NCI-H526 treated with DMSO at 0.1 percent for 48 hours (cell line): ENCODE measurements at regions not wholly inside any gene's neighbourhood (a gene's known extent, or its start where the extent isn't known, plus 50 kb on each side); places are given as distances from the start of the nearest gene placed in this dataset.
"Not testable (repeated sequence)": the region's sequence is repeated elsewhere in the genome, so short reads cannot be mapped to it uniquely, and the experiment has no call there.

ENCODE experiments used
- DNase-seq: peaks from one replicate; lab custom pipeline; 2025; lab: John Stamatoyannopoulos, UW

DNA sequence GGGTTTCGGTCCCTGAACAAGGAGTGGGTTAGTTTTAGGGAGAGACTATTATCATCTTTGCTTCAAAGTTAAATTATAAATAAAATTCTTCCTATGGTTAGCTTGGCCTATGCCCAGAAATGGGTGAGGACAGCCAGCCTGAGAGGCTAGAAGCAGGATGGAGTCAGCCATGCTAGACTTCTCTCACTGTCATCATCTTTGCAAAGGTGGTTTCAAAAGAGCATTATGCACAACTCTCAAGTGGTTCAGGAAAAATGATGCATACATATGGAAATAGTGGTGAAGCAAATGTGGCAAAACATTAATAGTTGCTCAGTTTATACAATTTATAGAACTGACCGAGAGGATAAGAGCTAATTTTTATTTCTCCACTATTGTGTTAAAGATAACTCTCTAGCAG is 124.3 kb upstream of the FOXN2 start:
- no peak for DNase-seq

DNA sequence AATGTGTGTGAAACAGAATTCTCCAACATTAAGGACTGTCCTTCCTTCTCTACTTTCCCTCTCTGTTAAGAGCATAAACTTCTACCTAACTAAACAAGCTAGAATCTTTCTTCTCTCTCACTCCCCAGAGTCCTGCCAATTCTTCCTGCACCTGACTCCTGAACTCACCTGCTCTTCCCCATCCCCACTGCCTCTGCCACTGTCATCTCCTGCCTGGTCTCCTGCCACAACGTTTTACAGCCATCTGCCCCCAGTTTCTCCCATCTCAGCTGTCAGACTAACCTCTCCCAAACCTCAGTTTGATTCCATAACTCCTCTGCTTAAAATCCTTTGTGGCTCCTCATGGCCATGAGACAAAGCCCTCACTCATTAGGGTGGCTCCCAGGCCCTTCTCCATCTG is 119.8 kb upstream of the FOXN2 start:
- no peak for DNase-seq

DNA sequence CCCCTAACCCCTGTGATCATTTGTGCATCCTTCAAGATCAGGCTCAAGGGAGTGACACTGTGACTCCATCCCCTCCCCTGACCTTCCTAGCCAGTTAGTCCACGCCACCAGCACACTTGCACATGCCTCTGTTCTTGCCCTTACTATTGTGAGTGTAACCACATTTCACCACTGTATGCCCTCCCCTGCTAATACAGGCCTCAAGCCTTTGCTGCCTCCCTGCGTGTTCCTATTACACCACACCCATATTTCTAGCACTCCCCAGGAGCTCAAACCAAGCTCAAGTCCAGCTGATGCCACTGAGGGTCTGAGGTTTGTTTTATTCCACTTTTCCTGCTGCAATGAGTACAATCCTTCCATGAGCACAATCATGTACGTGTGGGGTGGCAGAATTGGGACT is 119.3 kb upstream of the FOXN2 start:
- DNase-seq: no peak

DNA sequence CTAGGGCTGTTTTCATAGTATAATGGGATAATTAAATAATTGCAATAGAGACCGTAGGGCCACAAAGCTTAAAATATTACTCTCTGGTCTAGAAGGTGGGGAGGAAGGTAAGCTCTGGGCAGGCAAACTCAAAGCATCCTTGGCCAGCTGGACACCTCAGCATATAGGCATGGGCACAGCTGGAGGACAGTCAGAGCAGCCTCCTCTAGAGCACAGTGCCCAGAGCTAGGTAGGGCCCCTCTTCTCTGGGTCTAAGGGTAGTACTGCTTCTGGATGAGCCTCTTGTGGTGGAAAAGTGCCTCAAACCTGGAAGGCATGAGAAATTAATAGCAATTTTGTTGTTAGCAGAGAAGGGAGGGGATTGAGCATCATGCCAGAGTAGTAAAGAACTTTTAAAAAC is 116.9 kb upstream of the FOXN2 start:
- no peak for DNase-seq

DNA sequence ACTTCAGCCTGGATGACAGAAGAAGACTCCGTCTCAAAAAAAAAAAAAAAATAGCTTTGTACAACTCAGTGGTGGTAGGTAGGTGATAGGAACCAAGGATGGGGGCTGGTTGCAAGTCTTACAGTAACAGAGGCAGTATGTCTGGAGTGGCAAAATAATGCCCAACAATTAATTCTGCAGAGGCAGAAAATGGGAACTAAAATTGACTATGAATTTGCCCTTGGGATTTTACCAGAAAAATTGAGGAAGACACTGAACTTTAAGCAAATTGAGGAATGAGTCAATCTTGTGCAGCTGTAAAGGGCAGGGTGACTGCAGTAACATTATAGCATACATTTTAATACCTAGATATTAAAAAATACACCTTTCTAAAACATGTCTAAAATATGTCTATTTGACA is 116.1 kb upstream of the FOXN2 start:
- no peak for DNase-seq

- no peak for DNase-seq
These were observed 115.4 kb upstream of the FOXN2 start for GRCh38 chr2:48199070-48199469.

DNA sequence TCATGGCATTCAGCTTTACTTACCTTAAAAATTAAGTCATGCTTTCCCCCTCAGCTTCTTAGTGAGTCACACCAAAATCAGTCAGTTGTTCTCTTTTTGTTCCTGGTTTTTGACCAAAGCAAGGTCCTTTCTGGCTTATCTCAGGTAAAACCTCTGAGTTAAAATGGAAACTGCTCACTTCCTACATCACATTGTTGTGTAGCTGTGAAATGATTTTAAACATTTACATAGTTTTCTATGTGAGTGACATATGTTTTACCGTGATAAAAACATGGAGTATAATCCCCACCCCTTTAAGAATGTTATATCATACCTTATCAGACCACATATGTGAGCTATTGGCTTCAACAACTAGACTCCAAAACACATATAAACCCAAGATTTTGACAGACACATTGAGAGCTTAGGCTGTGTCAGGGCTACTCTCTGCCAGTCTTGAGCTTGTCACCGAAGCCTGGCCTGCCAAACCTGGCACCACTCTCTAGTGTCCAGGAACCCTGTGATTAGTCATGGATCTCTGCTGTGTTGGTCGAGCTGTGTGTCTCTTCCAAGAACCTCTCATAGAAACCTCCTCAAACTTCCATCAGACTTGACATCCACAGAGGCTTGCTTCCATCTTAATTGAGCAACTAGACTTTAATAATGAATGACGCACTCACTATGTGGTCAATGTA is 113.7 kb upstream of the FOXN2 start:
- no peak for DNase-seq

DNA sequence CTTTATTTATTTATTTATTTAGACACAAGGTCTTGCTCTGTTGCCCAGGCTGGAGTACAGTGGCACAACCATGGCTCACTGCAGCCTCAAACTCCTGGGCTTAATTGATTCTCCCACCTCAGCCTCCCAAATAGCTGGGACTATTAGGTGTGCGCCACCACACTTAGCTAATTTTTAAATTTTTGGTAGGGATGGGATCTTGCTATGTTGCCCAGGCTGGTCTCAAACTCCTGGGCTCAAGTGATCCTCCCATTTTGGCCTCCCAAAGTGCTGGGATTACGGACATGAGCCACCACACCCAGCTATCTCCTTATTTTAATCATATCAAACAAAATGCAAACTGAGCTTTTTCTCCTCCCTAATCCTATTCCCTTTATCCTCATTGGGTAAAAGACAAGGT is 113.0 kb upstream of the FOXN2 start:
- not testable (repeated sequence) for DNase-seq

GRCh38 chr2:48202863-48203642 is 111.4 kb upstream of the FOXN2 start:
- DNase-seq: no peak

DNA sequence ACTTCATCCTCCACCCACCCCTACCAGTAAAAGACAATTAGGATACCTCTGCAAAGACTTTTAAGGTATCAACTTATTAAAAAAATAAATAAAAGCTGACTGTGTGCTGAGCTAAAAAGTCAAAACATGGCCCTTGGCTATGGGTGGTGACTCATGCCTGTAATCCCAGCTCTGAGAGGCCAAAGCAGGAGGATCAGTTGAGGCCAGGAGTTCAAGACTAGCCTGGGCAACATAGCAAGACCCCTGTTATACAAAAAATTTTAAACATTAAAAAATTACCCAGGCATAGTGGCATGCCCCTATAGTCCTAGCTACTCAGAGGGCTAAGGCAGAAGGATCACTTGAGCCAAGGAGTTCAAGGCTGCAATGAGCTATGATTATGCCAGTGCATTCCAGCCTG is 110.8 kb upstream of the FOXN2 start:
- no peak for DNase-seq

DNA sequence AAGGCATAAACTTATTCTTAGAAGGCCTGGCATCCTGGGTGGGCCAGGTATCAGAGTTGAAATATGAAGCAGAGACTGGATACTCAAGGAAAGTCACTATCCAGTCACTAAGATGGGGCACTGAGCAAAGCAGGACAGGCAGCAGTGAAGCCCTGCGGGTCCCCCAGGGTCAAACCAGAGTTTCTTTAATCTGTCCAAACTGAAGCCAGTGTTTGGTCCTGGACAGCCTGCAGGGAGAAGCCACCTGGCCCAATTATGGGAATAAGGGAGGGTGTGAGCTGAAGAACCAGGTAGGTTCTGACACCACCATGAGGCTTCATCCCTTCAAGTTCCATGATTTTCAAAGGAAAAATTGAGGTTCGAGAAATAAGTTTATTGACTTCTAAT is 109.7 kb upstream of the FOXN2 start:
- DNase-seq: no peak

DNA sequence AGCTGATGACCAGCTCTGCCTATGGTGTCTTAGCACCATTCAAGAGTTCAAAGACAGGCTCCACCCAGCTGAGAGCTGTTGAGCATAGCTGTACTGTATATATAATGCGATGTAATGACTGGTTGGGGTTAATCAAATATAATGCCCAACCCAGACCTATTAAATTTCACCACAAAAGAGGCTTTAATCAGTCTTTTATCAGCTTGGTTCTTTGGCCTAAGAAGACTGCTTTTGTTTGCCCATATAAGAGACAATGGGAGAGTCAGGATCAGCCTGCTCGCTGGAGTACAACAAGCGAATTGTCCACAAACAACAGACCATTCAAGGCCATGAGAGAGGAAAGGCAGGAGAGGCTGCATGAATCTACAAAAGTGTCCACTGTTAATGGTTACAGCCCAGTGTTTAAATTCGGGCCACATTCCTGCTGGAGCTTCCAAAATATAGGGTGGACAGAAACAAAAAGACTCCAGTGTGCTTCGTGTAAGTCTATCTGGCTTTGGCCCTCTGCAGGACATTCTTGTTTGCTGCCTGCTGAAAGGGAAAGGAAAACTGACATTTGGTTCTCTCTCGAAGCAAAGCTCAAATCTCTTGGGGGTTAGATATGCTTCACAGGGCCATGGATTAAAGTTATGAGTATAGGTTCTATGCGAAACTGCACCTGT is 109.2 kb upstream of the FOXN2 start:
- DNase-seq: no peak

GRCh38 chr2:48206056-48206656 is 108.3 kb upstream of the FOXN2 start:
- not testable (repeated sequence) for DNase-seq

DNA sequence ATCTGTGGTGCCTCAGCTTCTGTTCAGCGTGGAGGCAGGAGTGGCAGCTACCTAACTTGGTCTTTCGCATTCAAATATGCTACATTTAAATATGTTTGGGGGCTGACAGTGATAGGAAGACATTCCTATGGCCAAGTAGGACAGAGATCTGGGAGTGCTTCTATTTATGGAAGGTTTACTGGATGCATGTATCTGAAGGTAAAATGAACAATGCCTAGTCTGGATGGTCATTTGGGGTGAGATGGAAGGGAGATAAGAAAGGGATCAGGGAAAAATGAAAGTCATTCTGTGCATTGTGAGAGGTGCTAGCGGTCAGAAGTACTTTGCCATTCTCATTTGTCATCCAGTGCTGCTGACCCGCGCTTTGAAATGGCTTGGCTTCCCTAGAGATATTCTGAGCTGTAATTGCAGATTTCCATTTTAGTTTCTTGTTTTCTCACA is 107.3 kb upstream of the FOXN2 start:
- DNase-seq: no peak

DNA sequence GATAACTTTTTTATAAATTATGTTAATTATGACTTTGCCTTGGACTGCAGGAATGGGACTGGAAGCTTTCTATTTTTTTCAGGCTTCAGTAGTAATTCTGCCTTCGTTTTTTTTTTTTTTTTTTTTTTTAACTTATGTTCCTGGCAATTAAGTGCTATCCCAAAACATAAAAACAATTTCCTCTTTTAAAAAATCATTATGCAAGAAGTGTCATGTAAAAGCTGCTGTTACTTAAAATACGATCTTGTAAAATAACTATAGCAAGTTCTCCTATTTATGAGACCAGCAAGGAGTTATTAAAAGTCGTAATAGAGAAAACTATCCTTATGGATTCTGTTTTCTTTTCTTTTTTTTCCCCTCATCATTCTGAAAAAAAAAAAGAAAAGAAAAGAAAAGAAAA is 106.6 kb upstream of the FOXN2 start:
- no peak for DNase-seq

DNA sequence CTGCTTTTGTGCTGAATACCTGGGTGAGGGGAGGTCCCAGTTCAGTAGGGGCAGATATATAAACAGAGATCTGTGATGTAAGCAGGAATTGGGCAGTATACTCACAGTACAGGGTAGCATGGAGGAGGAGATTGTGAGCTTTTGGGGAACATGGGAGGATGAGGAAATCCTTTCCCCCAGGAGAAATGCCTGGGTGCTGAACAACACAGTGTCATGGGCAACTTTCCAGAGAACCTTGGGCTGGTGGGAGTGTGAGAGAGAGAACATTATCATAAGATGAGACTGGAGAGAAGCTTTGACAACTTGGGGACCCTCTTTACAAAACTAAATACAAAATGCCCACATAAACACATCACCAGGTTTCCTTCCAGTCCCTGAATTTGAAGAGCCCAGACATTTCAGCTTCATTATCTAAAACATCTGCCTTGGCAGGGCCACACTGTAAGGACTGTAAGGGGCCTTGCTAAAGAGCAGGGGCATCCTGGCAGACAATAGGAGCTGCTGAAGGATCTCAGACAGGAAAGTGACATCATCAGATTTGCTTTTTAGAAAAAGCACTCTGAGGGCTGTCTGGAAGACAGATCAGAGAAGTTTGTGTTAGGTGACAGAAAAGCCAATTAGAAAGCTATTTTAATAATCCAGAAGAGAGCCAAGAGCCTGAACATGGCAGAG is 105.1 kb upstream of the FOXN2 start:
- no peak for DNase-seq

DNA sequence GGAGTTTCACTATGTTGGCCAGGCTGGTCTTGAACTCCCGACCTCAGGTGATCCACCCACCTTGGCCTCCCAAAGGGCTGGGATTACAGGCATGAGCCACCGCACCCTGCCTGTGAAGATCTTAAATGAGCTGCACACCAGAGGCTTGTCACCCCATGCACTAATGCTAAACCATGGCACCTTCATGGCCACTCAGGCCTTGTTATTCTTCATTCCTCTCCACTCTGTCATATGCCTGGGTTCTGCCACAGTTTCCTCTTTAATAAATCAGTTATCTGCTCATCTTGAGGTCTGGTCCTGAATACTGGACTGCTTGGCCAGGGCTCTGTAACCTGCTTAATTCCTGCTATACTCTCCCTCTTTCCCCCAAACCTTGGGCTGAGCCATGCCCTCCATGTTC is 104.3 kb upstream of the FOXN2 start:
- DNase-seq: no peak

DNA sequence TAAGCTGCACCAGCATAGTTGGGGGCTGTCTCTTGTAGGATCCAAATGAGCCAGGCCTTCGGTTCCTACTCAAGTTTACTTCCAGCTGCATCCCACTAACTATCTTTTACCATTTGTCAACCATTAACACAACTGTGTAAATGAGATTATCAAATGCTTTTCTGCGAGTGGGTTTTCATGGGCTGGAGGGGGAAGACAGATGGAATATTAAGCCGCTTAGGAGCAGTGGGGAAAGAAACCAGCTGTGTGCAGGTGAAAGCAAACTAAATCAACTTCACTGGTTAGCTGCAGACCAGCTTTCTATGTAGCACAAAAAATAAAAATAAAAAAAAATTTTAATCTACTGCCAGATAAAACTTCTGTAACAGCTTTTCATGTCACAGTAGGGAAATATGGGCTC is 100.8 kb upstream of the FOXN2 start:
- DNase-seq: no peak

DNA sequence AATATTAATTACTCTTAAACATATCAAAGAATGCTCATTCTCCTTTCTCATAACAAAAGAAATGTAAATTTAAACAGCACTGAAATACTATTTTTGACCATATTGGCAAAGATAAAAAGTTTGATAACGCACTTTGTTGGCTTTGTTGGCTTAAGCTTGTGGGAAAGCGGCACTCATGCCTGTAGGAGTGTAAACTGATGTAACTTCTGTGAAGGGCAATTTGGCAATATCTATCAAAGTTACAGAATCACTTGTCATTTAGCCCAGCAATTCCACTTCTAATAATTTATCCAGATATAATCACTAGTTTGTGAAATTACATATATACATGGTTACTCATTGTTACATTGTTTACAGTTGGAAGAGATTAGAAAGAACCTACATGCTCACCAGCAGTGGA is 96.3 kb upstream of the FOXN2 start:
- no peak for DNase-seq

GRCh38 chr2:48219234-48219554 is 95.3 kb upstream of the FOXN2 start:
- no peak for DNase-seq

GRCh38 chr2:48219555-48220436 is 94.7 kb upstream of the FOXN2 start:
- no peak for DNase-seq
